ENCODE measurements at regions not wholly inside any gene's neighbourhood (a gene's known extent, or its start where the extent isn't known, plus 50 kb on each side); places are given as distances from the start of the nearest gene placed in this dataset.

- Mint-ChIP-seq H3K27me3 (no peaks in the 10 kb centered on the region), H3K4me1 (ENCODE audit: low read depth) (no peaks in the 10 kb centered on the region), H3K4me3 (no peak overlapping the region), H3K9me3 (peaks cover 2% of the 10 kb centered on the region), H3K36me3 (ENCODE audit: low read depth) (no peaks in the 10 kb centered on the region), H3K27ac (no peak overlapping the region)
- no peaks in the 10 kb centered on the region for H3K4me1 ChIP-seq (ENCODE audit: insufficient read depth, low read length)
- H3K27ac ChIP-seq (ENCODE audit: low read depth in 1 of 2, low read length in 2 of 2), result no peak overlapping the region
- H3K27me3 ChIP-seq (ENCODE audit: control insufficient read depth in 1 of 2, insufficient read depth in 2 of 2, low read length in 2 of 2), result no peaks in the 10 kb centered on the region
- H3K36me3 ChIP-seq (ENCODE audit: insufficient read depth, low read length), result no peaks in the 10 kb centered on the region
- no peak for TF ChIP-seq CTCF (IDR thresholded peaks at IDR 0.05)
- CTCF ChIA-PET, result no interaction called here
- intact Hi-C loops (cut with DNase I, micrococcal nuclease), result no loop called here
- DNase-seq (no peak), ATAC-seq (ENCODE audit: poor library complexity) (no peak)
- H3K4me3 ChIP-seq (ENCODE audit: low read length), result no peak overlapping the region
- POLR2A ChIA-PET, result no interaction called here
- peaks cover 0 to 8% of the 10 kb centered on the region in 2 experiments for H3K9me3 ChIP-seq (ENCODE audit: control insufficient read depth in 1 of 2, insufficient read depth in 1 of 2, low read length in 2 of 2)
Measured at GRCh38 chr3:96192966-96193550, 621.3 kb upstream of the EPHA6 start.

GRCh38 chr3:96200897-96201296, 613.5 kb upstream of the EPHA6 start:
- no peaks in the 10 kb centered on the region for H3K4me1 ChIP-seq (ENCODE audit: insufficient read depth, low read length)
- no peak for ATAC-seq (ENCODE audit: poor library complexity)
- intact Hi-C loops (cut with DNase I, micrococcal nuclease), result no loop called here
- H3K36me3 ChIP-seq (ENCODE audit: insufficient read depth, low read length), result no peaks in the 10 kb centered on the region
- Mint-ChIP-seq H3K9me3 (peaks cover 19% of the 10 kb centered on the region), H3K36me3 (ENCODE audit: low read depth) (no peaks in the 10 kb centered on the region), H3K27me3 (no peaks in the 10 kb centered on the region), H3K27ac (no peak overlapping the region), H3K4me3 (no peak overlapping the region), H3K4me1 (ENCODE audit: low read depth) (no peaks in the 10 kb centered on the region)
- TF ChIP-seq CTCF (IDR thresholded peaks at IDR 0.05), result no peak
- ChIA-PET POLR2A (no interaction called here), CTCF (no interaction called here)
- no peak overlapping the region for H3K27ac ChIP-seq (ENCODE audit: low read depth in 1 of 2, low read length in 2 of 2)
- peaks cover 0 to 15% of the 10 kb centered on the region in 2 experiments for H3K9me3 ChIP-seq (ENCODE audit: control insufficient read depth in 1 of 2, insufficient read depth in 1 of 2, low read length in 2 of 2)
- DNase-seq, result no peak
- H3K4me3 ChIP-seq (ENCODE audit: low read length), result no peak overlapping the region
- no peaks in the 10 kb centered on the region for H3K27me3 ChIP-seq (ENCODE audit: control insufficient read depth in 1 of 2, insufficient read depth in 2 of 2, low read length in 2 of 2)

GRCh38 chr3:96201463-96201862, 612.9 kb upstream of the EPHA6 start:
- DNase-seq (no peak), ATAC-seq (ENCODE audit: poor library complexity) (no peak)
- Histone ChIP-seq H3K36me3 (ENCODE audit: insufficient read depth, low read length) (no peaks in the 10 kb centered on the region), H3K9me3 (ENCODE audit: control insufficient read depth in 1 of 2, insufficient read depth in 1 of 2, low read length in 2 of 2) (peaks cover 0 to 15% of the 10 kb centered on the region in 2 experiments), H3K27me3 (ENCODE audit: control insufficient read depth in 1 of 2, insufficient read depth in 2 of 2, low read length in 2 of 2) (no peaks in the 10 kb centered on the region), H3K4me3 (ENCODE audit: low read length) (no peak overlapping the region), H3K4me1 (ENCODE audit: insufficient read depth, low read length) (no peaks in the 10 kb centered on the region), H3K27ac (ENCODE audit: low read depth in 1 of 2, low read length in 2 of 2) (no peak overlapping the region)
- no peak overlapping the region for H3K4me3 Mint-ChIP-seq
- no peaks in the 10 kb centered on the region for H3K27me3 Mint-ChIP-seq
- TF ChIP-seq CTCF (IDR thresholded peaks at IDR 0.05), result no peak
- intact Hi-C loops (cut with DNase I, micrococcal nuclease), result no loop called here
- no peak overlapping the region for H3K27ac Mint-ChIP-seq
- H3K4me1 Mint-ChIP-seq (ENCODE audit: low read depth), result no peaks in the 10 kb centered on the region
- POLR2A ChIA-PET, result no interaction called here
- CTCF ChIA-PET, result no interaction called here
- H3K36me3 Mint-ChIP-seq (ENCODE audit: low read depth), result no peaks in the 10 kb centered on the region
- peaks cover 23% of the 10 kb centered on the region for H3K9me3 Mint-ChIP-seq

Measured in CD4-positive, alpha-beta T cell (primary cell).